WERI-Rb-1 (cell line): ENCODE measurements at regions not wholly inside any gene's neighbourhood (a gene's known extent, or its start where the extent isn't known, plus 50 kb on each side); places are given as distances from the start of the nearest gene placed in this dataset.
A peak's percentile ranks its signal among the peaks of the same experiment; 100 is the strongest.

ENCODE experiments used
- DNase-seq: peaks from one replicate; pipeline ENCODE4 v3.0.0-alpha.2; 2020
- H3K27ac ChIP-seq: fragments of 250-450 bp; sonication (Bioruptor Pico); 2 replicates; pipeline ENCODE4 v1.5.1; 2020; ENCODE audit warnings: mild to moderate bottlenecking, moderate library complexity
- H3K27me3 ChIP-seq: fragments of 250-450 bp; sonication (Bioruptor Pico); 2 replicates; pipeline ENCODE4 v1.5.1; 2021; ENCODE audit warnings: mild to moderate bottlenecking, low read depth, moderate library complexity; ENCODE audit not compliant: insufficient read depth, severe bottlenecking
- H3K36me3 ChIP-seq: fragments of 250-450 bp; sonication (Bioruptor Pico); 2 replicates; pipeline ENCODE4 v1.5.1; 2020; ENCODE audit warnings: mild to moderate bottlenecking, moderate library complexity
- H3K4me3 ChIP-seq: 2 replicates; pipeline ENCODE4 v1.5.1; 2011; ENCODE audit warnings: low read depth, mild to moderate bottlenecking, control low read depth, low read length
- H3K9me3 ChIP-seq: fragments of 250-450 bp; sonication (Bioruptor Pico); 2 replicates; pipeline ENCODE4 v1.5.1; 2021; ENCODE audit warnings: mild to moderate bottlenecking, moderate library complexity; ENCODE audit not compliant: severe bottlenecking
- TF ChIP-seq, protein P1 (sequence below): IDR thresholded peaks from 2 replicates; pipeline ENCODE4 v1.5.1; 2011; ENCODE audit warnings: low read depth, mild to moderate bottlenecking, control low read depth, inconsistent platforms, low read length

DNA sequence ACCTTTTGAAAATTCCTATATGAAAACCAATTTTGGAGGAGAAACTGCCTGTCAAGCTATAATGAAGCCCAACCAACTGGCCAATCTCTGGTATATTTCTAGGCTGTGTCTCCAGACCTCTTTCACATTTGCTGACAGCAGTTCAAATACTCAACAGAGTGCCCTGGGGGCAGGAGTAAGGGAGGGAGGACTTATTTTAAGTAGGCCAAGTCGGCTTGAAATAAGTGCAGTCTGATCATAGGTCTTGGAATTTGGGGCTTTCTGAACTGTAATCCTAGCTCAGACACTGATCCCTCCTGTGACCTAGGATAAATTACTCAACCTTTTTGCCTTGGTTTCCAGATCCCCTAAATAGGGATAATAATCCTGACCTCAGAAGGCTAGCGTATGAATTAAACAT, 59.4 kb upstream of the SLC7A11 start:
- Histone ChIP-seq H3K9me3 (no peaks in the 10 kb centered on the region), H3K36me3 (no peaks in the 10 kb centered on the region), H3K27ac (no peak overlapping the region), H3K27me3 (no peaks in the 10 kb centered on the region), H3K4me3 (no peak overlapping the region)
- DNase-seq = peak; percentile 28
- TF ChIP-seq, protein P1, sequence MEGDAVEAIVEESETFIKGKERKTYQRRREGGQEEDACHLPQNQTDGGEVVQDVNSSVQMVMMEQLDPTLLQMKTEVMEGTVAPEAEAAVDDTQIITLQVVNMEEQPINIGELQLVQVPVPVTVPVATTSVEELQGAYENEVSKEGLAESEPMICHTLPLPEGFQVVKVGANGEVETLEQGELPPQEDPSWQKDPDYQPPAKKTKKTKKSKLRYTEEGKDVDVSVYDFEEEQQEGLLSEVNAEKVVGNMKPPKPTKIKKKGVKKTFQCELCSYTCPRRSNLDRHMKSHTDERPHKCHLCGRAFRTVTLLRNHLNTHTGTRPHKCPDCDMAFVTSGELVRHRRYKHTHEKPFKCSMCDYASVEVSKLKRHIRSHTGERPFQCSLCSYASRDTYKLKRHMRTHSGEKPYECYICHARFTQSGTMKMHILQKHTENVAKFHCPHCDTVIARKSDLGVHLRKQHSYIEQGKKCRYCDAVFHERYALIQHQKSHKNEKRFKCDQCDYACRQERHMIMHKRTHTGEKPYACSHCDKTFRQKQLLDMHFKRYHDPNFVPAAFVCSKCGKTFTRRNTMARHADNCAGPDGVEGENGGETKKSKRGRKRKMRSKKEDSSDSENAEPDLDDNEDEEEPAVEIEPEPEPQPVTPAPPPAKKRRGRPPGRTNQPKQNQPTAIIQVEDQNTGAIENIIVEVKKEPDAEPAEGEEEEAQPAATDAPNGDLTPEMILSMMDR = no peak

DNA sequence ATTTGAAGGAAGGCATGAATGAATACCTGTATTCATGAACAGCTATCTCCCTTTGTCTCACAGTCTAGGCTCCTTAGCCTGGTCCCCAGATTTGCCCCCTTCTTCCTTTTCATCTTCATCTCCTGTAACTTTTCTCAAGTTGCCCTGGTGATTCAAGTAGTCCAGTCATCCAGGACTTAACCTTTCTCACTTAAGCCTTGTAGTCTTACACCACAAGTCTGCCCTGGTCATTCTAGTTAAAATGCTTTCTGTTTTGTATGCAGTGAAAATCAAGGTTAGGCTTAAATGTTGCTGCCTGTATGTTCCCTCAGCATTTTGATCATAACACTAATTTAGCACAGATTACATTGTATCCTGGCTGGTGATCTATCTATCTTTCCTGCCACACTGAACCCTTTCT, 58.5 kb upstream of the SLC7A11 start:
- Histone ChIP-seq H3K27ac (no peak overlapping the region), H3K36me3 (no peaks in the 10 kb centered on the region), H3K4me3 (no peak overlapping the region), H3K27me3 (no peaks in the 10 kb centered on the region), H3K9me3 (no peaks in the 10 kb centered on the region)
- DNase-seq = no peak
- TF ChIP-seq, protein P1 = no peak

DNA sequence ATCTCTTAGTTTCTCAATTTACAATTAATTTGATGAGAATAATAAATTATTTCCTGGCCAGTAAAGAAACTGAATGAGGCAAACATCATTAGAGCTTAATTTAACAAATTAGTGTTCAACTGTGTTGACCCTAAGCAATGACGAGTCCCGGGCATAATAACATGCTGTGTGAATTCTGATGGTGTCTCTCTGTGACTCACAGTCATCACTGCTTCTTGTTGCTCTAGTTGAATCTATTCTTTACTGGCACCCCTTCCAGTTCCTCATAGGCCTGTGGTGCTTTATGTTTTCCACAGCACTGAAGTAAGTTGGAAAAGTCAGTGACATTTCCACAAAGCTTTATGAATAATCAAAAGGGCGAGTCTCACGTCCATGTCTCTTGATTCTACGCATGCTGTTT, 57.7 kb upstream of the SLC7A11 start:
- no peak for DNase-seq
- Histone ChIP-seq H3K36me3 (no peaks in the 10 kb centered on the region), H3K4me3 (no peak overlapping the region), H3K27me3 (no peaks in the 10 kb centered on the region), H3K27ac (no peak overlapping the region), H3K9me3 (no peaks in the 10 kb centered on the region)
- TF ChIP-seq, protein P1 = no peak

DNA sequence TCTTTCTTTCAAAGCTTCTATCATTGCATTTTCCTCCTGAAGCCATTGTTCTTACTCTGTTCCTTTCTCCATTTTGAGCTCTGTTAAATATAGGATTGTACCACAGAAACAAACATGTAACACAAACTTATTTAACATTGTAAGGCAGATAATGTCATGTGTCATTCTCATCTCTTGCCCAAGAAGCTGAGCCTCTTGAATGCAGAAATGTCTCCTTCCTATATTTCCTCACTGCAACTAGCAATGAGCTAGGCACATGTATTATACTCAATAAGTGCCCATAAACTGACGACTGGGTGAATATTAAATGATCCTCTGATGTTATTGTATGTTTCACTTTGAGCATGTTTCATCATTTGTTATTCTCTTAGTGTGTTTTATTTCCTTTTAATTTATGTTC, 56.7 kb upstream of the SLC7A11 start:
- H3K27ac ChIP-seq = no peak overlapping the region
- H3K4me3 ChIP-seq = no peak overlapping the region
- TF ChIP-seq, protein P1 = no peak
- H3K36me3 ChIP-seq = no peaks in the 10 kb centered on the region
- no peaks in the 10 kb centered on the region for H3K9me3 ChIP-seq
- H3K27me3 ChIP-seq = no peaks in the 10 kb centered on the region
- DNase-seq = no peak

DNA sequence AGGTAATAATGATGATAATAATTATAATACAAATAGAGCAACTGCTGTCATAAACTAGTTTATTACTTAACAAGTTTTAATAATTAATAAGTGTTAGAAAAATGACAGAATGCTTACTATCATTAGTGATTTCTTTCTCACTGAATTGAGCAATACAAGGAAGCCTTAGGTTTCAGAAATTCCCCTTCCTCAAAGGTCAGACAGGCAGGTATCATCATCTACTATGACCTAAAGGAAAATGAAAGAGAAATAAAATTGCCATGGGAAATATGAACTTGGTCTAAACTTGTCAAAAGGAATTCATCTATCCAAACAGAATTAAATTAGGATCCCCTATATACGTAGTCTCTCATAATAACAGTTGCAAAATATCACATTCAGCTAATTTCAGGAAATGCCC, 56.3 kb upstream of the SLC7A11 start:
- Histone ChIP-seq H3K9me3 (no peaks in the 10 kb centered on the region), H3K27ac (no peak overlapping the region), H3K36me3 (no peaks in the 10 kb centered on the region), H3K27me3 (no peaks in the 10 kb centered on the region), H3K4me3 (no peak overlapping the region)
- TF ChIP-seq, protein P1 = no peak
- no peak for DNase-seq

DNA sequence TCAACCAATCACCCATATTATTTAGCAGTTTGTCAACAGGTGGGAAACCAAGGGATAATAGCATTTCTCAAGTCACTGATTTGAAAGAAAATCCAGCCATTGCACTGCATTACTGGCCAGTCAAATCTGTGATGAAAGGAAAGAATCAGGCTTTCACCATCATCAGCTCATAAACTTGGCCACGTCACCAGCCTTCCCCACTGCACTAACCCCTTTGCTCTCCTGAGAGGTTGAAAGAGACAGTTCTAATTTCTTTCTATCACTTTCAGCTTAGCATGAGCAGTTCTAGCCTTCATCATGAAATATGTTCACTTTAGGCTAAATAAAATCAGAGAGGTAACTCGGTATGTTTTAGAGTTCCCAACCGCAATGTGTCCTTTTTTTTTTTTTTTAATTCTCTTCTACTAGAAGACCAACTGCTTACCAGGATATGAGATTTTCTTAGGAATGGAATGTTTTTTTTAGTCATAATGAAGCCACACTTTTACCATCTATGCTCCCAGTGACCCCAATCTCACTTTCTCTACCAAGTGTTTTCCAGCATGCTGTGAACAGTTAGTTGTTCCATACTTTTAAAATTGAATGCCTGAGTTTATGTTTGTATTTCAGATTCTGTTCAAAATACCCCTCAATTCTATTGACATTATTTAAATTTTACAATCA, 55.7 kb upstream of the SLC7A11 start:
- no peak for DNase-seq
- Histone ChIP-seq H3K27me3 (no peaks in the 10 kb centered on the region), H3K27ac (no peak overlapping the region), H3K4me3 (no peak overlapping the region), H3K36me3 (no peaks in the 10 kb centered on the region), H3K9me3 (no peaks in the 10 kb centered on the region)
- TF ChIP-seq, protein P1 = no peak
